GM19372 (cell line): ENCODE measurements at regions not wholly inside any gene's neighbourhood (a gene's known extent, or its start where the extent isn't known, plus 50 kb on each side); places are given as distances from the start of the nearest gene placed in this dataset.

ENCODE experiments used
- ATAC-seq: cut with Tn5 transposase; IDR thresholded peaks from one replicate; pipeline ENCODE4 v1.9.1; 2021; ENCODE audit warnings: mild to moderate bottlenecking, low read depth, moderate library complexity; ENCODE audit not compliant: unreplicated experiment

DNA sequence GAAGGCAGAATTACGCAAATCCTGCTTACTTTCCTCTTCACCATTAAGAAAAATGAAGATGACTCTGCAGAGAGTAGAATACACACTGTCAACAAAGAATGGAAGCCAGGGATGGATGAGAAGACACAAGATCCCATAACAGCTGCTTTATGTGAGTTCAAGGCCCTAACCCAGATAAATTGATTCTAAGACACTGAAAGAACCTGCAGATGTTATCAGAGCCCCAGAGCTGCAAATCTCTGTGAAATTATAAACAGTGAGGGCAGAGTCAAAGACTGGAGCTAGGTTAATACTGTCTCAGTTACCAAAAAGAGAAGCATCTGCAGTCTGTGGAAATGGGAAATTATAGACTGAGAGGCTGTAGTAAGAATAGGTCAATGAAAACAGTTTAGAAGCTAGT, 320.1 kb upstream of the PKDCC start:
- ATAC-seq = no peak

DNA sequence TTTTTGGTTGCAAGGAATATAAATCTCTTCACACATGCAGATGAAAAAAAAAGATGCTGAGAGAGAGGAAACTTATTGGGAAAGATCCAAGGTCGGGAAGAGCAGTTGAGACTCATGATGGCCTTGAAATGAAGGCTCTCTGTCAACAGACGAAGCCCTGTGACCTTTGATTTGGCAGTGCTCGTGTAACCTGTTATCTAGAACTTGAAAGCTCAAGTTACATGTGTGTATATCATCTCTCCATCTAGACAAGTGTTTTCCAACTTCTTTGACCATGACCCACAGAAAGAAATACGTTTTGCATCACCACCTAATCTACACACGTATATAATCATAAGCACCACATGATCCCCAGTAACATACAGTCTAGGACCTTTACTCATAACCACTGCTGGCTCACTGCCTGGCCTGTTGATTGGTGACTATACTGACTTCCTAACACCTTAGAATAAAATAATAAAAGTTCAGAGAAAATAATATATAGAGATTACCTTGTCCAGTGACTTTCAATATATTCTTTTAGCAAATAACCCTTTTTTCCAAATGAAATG, 319.0 kb upstream of the PKDCC start:
- ATAC-seq = no peak

DNA sequence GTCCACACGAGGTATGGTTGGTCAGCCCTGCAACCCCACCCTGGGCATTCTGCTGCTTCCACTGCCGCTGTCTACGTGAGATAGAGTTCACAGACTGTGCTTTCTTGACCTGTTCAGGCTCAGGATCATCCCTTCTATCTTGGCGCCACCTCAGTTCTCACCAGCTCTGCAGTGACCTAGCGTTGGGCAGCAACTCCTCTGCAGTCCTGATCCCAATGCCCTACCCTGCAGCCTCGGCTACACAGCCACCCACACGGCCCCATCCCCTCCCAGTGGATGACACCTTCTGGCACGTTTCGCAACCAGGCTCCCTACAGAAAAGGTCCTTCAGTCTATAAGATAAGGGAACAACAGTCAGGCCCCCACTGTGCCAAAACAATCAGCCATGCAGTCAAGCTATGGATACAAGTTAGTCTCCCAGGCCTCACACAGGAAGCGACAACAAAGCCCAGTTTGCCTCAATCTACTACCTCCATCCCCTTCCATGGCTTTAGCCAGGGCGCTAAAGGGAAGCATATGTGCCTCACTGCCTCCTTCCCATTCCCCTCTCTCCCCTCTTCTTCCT, 317.9 kb upstream of the PKDCC start:
- no peak for ATAC-seq

DNA sequence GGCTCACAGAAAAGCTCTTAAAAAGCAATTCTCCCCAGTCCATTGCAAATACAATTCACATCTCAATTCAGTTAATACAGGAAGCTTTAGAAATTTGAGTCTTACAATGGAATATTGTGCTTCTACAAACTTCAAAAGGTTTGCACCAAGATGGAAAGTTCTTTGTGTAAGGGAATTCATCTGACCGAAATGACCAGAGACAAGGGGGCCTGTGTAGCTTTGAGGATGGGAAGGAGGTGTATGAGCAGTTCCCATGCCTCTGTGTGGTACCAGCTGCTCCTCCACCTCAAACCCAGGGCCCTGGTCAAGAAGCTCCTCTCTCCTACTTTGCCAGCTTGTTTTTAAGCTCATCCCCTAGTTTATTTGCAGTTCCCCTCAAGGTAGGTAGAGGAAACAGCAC, 312.8 kb upstream of the PKDCC start:
- no peak for ATAC-seq

DNA sequence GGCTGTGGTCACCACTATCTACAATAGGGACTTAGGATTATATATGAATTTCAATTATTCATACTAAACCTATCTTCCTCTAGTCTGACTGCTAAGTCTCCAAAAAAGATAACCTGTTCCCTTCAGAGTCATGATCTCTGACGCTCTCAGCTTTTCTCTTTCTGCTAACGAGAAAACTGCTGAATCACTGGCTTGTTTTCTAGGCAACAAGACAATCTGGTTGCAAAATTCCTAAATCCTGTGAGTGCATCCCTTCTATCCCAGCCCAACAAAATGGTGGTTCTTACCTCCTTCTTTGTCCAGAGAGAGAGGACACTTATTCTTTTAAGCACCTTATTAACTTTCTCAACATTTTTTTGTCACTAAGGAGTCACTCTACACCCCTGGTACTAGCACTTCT, 312.3 kb upstream of the PKDCC start:
- ATAC-seq = no peak

DNA sequence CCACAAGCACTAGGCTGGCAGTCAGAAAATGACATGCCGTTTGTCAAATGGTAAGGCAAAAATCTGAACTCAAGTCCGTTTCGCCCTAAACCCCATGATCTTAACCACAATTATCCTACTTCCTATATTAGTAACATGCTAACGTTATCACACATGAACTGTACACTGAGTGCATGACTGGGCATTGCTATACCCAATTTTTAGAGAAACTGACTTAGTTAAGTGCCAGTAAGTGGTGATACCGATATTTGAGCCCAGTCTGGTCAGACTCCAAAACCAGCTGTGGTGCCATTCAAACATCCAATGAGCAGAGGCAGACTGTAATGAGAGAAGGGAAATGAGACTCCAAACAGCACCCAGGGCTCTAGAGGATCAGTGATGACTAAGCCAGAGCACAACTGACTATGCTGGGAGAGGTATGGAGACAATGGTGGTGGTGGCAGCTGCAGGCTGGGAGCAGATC, 311.7 kb upstream of the PKDCC start:
- peak; percentile 79 for ATAC-seq

DNA sequence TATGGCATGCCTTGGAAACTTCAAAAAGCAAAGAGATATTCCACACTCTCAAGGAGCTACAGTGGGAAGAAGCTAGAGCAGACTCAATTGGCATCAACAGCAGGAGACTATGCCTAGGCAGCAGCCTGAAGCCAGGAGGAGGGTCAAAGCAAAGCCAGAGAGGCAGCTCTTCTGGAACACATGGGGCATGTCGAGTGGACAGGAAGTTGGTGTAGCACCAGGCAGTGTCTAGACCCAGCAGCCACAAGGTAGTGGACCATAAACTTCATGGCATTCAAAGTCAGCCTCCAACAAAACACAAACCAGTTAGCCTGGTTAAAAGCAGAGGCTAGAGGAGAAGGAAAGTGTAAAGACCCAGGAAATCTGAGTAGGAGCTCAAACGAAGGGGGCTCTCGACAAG, 311.2 kb upstream of the PKDCC start:
- peak; percentile 27 for ATAC-seq

DNA sequence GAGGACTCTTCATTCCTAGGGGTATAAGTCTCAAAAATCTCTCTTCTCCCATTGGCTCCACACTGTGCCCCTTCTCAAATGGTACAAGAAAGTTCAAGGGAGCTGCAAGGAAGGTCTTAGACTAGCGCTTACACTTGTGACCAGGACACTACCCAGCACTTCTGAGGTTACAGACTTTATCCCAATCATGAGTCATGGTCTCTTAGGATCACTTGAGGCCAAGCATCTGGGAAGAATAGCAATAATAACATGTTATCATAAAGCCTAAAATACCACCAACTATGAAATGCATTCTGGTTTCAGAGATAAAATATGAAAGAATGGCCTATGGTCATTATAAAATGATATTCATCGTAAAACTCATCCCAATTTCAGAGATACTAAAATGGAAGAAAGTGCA, 309.9 kb upstream of the PKDCC start:
- no peak for ATAC-seq

DNA sequence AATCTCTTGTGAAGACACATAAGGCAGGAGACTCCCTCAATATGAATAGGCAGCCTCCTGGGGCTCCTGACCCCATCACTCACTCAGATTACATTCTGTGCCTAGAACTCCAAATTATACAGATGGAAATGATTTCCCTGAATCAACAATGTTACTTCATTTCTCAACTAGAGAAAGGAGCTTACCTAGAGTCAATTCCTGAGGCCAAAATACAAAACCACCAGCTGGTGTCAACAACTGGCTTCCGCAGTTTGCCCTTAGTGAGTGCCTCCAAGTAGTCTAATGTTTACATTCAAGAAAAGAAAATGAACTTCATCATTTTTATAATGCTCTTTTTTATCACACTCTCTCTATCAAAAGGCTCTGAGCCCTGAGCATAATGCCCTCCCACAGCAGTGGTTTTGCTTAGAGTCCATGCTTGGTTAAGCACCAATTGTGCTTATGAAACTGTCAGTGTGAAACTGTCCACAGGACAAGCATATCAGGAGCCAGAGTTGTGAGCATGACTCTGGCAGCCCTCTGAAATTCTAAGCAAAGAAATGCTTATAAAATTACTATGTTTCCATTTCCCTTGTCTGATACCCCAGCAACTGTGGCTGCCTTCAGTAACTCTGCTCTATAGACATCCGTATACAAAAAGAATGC, 305.7 kb upstream of the PKDCC start:
- ATAC-seq = peak; percentile 100

DNA sequence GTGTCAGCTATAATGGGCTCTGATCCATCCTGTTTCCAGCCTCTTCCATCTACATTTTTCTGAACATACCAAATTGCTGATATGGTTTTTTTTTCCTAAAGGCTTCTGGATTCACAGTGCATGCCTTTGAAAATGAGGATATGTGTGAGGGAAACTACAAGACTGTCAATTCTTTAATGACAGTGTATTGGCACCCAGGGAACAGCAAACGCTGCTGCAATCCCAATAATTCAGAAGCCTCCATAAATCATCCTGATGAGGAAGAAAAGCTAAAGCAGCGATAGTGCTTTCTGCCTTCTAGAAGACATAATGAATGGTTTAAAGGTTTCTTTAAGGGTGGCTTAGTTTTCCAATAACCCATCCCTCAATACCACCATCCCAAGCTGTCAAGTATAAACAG, 304.5 kb upstream of the PKDCC start:
- no peak for ATAC-seq

DNA sequence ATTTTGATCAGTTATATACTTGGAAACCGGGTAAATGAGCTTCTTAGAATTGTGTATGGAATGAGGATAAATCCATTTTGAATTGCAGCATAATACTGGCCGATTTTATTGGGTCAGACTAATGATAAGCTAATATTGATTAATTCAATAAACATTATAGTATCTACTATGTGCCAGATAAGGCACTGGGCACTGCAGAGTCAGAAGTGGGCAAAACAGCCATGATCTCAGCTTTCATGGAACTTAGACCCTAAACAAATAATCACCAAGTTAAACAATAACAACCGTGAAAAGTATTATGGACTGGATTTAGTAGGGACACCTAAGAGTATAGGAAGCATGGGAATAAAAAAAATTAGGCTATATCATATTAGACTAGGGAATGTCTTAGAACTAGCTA, 297.0 kb upstream of the PKDCC start:
- ATAC-seq = no peak

DNA sequence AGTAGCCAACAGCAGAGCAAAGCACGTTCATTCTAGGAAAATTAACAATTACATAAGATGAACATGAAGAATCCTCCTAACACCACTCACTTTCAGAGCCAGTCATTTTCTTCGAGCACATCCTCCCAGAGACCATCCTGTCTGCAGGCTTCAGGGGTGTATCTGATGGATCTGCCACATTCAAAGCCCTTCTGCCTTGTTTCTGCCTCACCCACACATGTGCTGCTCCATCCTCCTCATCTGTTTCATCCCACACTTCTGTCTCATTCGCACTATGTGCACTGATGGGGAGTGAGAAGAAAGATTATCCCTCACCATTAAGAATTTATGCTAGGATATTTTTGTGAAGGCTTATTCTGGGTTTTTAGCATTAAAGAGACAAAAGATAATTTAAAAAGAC, 287.9 kb upstream of the PKDCC start:
- ATAC-seq = no peak

DNA sequence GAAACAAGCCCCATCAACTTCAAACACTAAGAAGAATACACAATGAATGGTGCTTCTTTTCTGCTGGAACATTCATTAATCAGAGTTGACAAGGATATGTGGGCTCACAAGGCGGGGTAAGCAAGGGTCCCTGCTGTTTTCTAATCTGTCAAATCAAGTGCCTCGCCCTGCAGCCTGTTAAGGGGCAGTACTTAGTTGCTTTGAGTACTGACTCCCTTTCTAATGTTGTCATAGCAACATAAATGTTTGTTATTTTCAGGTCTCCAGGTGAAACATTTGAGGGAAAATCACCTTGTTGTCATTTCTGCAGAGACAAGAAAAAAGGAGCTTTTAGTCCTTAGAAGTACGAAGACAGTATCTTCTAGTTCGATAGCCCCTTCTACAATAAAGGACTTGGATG, 284.7 kb upstream of the PKDCC start:
- ATAC-seq = no peak

DNA sequence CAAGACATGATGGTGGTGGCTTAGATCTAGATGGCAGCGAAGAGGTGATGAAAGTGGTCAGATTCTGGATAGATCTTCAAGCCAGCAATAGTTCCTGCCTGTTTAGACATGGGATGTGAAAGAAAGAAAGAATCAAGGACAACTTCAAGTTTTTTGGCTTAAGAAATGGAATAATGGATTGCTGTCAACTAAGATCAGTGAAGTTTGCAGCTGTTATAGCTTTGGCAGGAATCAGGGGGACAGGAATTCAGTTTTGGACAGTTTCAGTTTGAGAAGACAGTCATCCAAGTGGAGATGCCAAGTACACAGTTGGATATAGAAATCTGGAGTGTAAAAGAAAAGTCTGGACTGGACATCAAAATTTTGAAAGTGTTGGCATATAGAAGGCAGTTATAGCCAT, 283.7 kb upstream of the PKDCC start:
- no peak for ATAC-seq

DNA sequence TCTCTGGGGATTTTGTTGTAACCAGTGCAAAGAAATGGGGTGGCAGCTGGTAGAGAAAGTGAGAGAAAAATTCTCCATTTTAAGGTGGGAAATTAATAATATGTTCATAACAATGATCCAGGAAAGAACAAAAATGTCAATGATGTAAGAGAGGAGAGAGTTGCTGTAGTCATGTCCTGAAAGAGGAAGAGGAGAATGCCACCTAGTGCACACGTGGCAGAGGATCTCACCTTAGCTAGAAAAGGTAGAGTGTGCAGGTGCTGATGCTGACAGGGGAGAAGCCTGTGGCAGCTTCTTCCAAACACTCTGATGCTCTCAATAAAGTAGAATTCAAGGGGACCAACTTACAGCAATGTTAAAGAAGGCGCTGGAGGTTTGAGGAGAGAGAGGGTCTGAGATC, 282.9 kb upstream of the PKDCC start:
- ATAC-seq = no peak

DNA sequence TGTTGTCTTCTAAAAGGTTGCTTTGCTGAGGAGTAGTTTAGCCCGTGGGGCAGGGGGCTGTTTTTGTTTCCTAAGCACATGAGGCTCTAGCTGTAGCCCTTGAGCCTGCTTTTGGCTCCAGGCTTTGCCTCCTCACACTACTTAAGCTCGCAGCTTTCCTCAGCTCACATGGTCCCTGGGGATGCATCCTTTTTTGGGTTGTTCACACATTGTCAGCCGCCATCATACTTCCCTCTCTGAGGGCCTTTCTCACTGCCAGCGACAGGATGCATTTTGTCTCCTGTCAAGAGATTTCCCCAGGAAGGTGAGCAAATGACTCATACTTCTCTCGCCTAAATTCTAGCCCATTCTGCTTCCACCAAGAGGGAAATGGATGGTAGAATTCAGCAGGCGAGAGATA, 279.5 kb upstream of the PKDCC start:
- no peak for ATAC-seq

DNA sequence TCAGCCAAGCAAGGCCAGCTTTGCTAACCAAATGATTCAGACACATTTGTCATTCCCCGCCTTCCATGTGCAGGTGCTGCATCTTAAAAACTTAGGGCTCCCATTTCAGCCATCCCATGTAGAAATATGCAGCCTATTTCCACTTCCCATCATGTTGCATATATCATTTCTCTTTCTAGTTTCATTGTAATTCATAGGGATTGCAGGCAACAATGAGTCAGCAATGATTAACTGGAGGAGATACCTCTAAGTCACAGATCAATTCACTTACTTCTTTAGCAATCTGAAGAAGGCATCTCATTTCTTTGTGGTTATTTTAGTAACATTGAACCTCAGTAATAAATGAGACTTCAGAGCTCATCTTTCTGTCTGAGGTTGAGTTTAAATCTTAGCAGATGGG, 276.1 kb upstream of the PKDCC start:
- ATAC-seq = no peak

DNA sequence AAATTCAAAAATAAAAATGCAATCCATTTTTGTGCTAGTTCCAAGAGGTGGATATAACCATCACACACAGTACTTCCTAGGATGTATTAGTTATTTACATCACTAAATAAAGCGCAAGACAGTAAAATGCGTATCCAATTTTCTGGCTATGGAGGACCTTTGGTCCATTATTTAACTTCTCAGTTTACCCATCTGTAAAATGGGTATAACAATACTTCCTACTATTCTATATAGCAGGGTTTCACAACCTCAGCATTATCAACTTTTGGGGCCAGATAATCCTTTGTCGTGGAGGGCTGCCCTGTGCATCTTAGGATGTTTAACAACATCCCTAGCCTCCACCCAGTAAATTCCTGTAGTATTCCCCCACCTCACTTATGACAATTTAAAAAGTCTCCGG, 275.1 kb upstream of the PKDCC start:
- no peak for ATAC-seq

DNA sequence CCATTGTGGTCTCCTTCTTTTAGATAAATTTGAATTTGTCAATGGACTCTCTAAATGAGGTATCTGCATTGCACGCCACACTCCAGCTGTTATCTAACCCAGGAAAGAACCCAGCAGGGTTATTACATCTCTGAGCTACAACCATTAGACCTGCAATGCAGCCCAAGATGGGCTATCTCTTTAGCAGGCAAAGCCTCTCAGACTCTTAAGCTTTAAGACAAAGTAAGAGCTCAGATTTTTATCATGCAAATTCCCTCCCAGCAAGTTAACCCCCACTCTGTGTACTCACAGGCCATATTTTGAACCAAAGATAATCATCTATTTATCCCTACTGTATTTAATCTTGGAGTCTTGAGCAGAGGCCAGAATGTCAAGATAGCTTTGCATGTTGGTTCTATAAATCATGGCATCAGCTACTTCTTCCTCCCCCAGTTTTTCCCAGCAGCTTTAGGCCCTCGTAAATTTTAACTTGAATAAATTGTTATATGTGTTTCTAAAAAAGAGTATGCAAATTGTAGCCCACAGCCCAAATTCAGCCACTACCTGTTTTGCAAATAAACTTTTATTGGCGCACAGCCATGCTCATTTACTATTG, 273.7 kb upstream of the PKDCC start:
- no peak for ATAC-seq

DNA sequence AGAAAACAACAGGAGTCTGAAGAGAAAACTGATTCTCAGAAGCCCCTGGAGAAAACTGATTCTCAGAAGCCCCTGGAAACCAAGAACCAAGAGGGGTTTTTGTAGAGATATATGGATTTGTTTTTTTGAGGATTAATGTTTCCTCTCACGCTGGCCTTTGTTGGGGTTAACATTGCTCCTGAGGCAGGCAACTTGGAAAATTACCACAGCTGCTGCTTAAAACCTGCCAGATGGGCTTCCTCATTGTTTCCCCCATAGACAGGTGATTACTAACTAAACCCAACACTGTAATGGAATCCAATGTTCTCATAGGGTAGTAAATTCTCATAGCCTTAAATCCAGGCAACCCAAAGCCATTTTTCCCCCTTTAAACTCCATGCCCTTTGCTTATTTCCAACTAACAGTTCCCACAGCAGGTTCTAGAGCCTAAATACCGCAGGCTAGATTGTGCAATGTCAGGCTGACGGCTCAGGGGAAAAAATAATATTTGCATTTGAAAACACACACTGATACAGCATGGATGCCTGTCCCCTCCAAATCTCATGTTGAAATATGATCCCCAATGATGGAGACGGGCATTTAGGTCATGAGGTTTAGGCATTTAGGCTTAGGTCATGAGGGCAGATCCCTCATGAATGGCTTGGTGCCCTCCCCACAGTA, 272.3 kb upstream of the PKDCC start:
- no peak for ATAC-seq

DNA sequence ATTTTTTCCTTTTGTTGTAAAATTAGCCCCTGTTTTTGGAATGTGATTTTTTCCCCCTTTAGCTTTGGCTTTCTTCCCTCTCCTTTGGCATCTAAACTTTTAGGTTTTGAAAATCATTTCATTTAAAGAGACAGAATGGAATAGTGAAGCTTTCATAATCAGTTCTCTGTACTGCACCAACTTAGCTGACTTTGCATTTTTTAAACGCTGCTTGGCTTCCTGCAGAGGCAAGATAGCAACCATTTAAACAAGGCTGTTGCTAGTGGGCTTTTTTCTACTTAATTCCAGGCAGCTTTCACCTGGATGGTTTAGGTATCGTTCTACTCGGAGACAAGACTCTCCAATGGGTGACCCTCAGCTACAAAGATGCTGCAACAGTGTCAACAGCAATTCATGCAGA, 267.9 kb upstream of the PKDCC start:
- ATAC-seq = no peak
